Kidney epithelial cell (primary cell): ENCODE measurements at regions not wholly inside any gene's neighbourhood (a gene's known extent, or its start where the extent isn't known, plus 50 kb on each side); places are given as distances from the start of the nearest gene placed in this dataset.

Source experiments
- DNase-seq: peaks from one replicate; pipeline ENCODE4 v3.0.0-alpha.2; 2010; ENCODE audit warnings: low read depth
- H3K27me3 ChIP-seq: 2 replicates; pipeline ENCODE4 v1.6.0; 2011; ENCODE audit warnings: low read length; ENCODE audit not compliant: control insufficient read depth, insufficient read depth
- H3K36me3 ChIP-seq: 2 replicates; pipeline ENCODE4 v1.5.1; 2011; ENCODE audit warnings: low read length; ENCODE audit not compliant: control insufficient read depth, insufficient read depth
- H3K4me3 ChIP-seq: 2 replicates; pipeline ENCODE4 v1.5.1; 2011; ENCODE audit warnings: low read depth, mild to moderate bottlenecking, control low read depth, low read length
- CTCF ChIP-seq: IDR thresholded peaks from 2 replicates; pipeline ENCODE4 v1.5.1; 2011; ENCODE audit warnings: mild to moderate bottlenecking, moderate library complexity, low read length, control low read depth, inconsistent platforms; ENCODE audit not compliant: insufficient read depth, poor library complexity, severe bottlenecking

DNA sequence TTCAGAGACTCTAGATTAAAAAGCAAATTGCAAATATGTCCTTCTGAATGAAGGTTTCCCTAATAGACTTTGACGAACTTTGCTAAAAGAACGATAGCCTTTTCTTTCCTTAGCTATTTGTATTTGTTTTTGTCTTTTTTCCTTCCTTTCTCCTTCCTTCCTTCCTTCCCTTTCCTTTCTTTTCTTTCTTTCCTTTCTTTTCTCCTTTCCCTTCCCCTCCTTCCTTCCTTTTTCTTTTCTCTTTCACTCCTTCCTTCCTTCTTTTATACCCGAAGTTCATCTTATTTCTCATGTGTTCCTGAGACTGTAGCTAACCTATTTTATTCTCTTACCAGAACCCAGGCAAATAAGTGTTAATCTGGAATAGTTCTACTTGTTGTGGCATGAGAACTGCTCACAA is 381.2 kb upstream of the RUNX1 start:
- Histone ChIP-seq H3K4me3 (no peak overlapping the region), H3K27me3 (no peaks in the 10 kb centered on the region), H3K36me3 (no peaks in the 10 kb centered on the region)
- DNase-seq = no peak
- no peak for TF ChIP-seq CTCF

- no peak for DNase-seq
Measured at GRCh38 chr21:35428937-35429336, 379.8 kb upstream of the RUNX1 start.

GRCh38 chr21:35428489-35428888 is 379.4 kb upstream of the RUNX1 start:
- no peaks in the 10 kb centered on the region for H3K36me3 ChIP-seq
- TF ChIP-seq CTCF = no peak
- DNase-seq = no peak

More at GRCh38 chr21:35428937-35429336, 379.8 kb upstream of the RUNX1 start:
- Histone ChIP-seq H3K36me3 (no peaks in the 10 kb centered on the region), H3K27me3 (no peaks in the 10 kb centered on the region), H3K4me3 (no peak overlapping the region)
- no peak for TF ChIP-seq CTCF

GRCh38 chr21:35428001-35428320 is 378.9 kb upstream of the RUNX1 start:
- no peaks in the 10 kb centered on the region for H3K27me3 ChIP-seq
- no peak for TF ChIP-seq CTCF
- no peaks in the 10 kb centered on the region for H3K36me3 ChIP-seq
- DNase-seq = no peak
- H3K4me3 ChIP-seq = no peak overlapping the region

More at GRCh38 chr21:35428489-35428888, 379.4 kb upstream of the RUNX1 start:
- H3K27me3 ChIP-seq = no peaks in the 10 kb centered on the region
- no peak overlapping the region for H3K4me3 ChIP-seq

DNA sequence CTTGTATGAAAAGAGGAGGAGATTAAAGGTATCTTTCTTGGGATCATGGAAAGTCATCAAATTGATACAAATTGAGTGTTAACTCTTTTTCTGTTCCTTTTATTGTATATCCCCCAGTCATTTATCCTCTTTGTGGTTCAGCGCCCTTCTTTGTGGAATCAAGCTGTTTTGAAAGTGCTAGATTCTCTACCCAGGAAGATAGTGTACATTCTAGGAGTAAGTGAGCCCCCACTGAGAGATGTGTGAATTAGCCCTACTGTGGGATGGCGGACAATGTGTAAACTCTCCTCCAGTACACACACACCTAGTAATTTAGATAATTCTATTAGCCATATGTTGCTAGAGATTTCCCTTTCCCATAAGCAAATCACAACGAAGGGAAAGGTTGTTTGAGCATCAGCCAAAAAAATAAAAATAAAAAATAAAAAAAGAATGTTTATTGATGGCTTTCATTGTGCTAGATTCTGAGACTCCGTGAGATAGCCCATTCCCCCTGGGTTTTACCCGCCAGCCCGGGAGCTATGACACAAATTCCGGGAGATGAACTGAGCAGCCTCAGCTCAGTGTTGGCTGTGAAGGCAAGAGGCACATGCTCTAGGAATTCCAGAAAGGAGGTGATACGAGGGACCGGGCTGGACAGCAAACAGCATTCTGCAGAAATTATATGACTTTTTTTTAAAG is 378.4 kb upstream of the RUNX1 start:
- no peaks in the 10 kb centered on the region for H3K36me3 ChIP-seq
- no peak for DNase-seq
- no peaks in the 10 kb centered on the region for H3K27me3 ChIP-seq
- no peak overlapping the region for H3K4me3 ChIP-seq
- no peak for TF ChIP-seq CTCF

DNA sequence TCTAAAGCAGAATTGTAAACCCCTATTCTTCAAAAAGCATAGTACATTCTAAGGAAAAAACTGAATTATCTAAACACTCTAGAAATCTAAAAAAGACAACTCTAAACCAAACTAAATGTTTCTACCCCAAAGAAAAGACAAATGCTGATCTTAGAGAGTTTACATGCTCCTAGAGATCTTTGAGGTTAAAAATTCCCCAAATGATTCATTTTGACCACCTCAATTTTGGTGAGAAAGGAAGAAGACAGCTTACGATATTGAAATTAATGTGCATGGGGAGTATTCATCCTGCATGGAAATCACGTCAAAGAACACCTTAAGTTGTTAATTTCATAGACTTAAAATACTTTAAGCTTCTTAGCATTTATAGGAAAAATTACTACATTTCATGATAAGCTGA is 377.8 kb upstream of the RUNX1 start:
- Histone ChIP-seq H3K4me3 (no peak overlapping the region), H3K36me3 (no peaks in the 10 kb centered on the region), H3K27me3 (no peaks in the 10 kb centered on the region)
- TF ChIP-seq CTCF = no peak
- no peak for DNase-seq
